Natural killer cell (primary cell): ENCODE measurements at regions not wholly inside any gene's neighbourhood (a gene's known extent, or its start where the extent isn't known, plus 50 kb on each side); places are given as distances from the start of the nearest gene placed in this dataset.

ENCODE experiments used
- ATAC-seq, 3 donors: fragments of 150-1000 bp in 2 of 3; fragments of 200-7000 bp in 1 of 3; cut with Tn5 transposase; 1 replicate in 1 of 3; 2 replicates in 2 of 3; pipeline ENCODE4 v1.10.0; 2021; ENCODE audit warnings: mild to moderate bottlenecking in 2 of 3, moderate library complexity in 2 of 3
- DNase-seq, 2 donors: peaks; one replicate each; pipeline versions ENCODE4 v3.0.0 to v3.0.0-alpha.2; 2013 to 2021; ENCODE audit warnings: mixed read lengths in 1 of 2
- H3K27ac ChIP-seq: one replicate; pipeline ENCODE4 v1.5.1; 2013; ENCODE audit warnings: mild to moderate bottlenecking, low read length
- H3K27me3 ChIP-seq: one replicate; pipeline ENCODE4 v1.6.1; 2013; ENCODE audit warnings: low read length; ENCODE audit not compliant: control insufficient read depth, insufficient read depth
- H3K36me3 ChIP-seq: one replicate; pipeline ENCODE4 v1.6.1; 2013; ENCODE audit warnings: low read length; ENCODE audit not compliant: control insufficient read depth, insufficient read depth
- H3K4me1 ChIP-seq: one replicate; pipeline ENCODE4 v1.6.1; 2013; ENCODE audit warnings: low read length; ENCODE audit not compliant: control insufficient read depth, insufficient read depth
- H3K4me3 ChIP-seq: one replicate; pipeline ENCODE4 v1.5.1; 2013; ENCODE audit warnings: low read length
- H3K9me3 ChIP-seq: one replicate; pipeline ENCODE4 v1.6.1; 2013; ENCODE audit warnings: low read length; ENCODE audit not compliant: control insufficient read depth, insufficient read depth
- H3K27ac Mint-ChIP-seq, 2 donors: one replicate each; pipeline ENCODE4 v1.8.0; 2022; ENCODE audit warnings: mild to moderate bottlenecking in 2 of 2, mixed read lengths in 2 of 2, moderate library complexity in 1 of 2
- H3K27me3 Mint-ChIP-seq, 2 donors: one replicate each; pipeline ENCODE4 v1.8.0; 2022; ENCODE audit warnings: low read depth in 2 of 2, mixed read lengths in 2 of 2
- H3K36me3 Mint-ChIP-seq: one replicate; pipeline ENCODE4 v1.8.0; 2022; ENCODE audit warnings: mixed read lengths
- H3K4me1 Mint-ChIP-seq, 2 donors: one replicate each; pipeline ENCODE4 v1.8.0; 2022; ENCODE audit warnings: mixed read lengths in 2 of 2
- H3K4me3 Mint-ChIP-seq: one replicate; pipeline ENCODE4 v1.8.0; 2022; ENCODE audit warnings: mild to moderate bottlenecking, moderate library complexity, mixed read lengths
- H3K9me3 Mint-ChIP-seq, 2 donors: one replicate each; pipeline ENCODE4 v1.8.0; 2022; ENCODE audit warnings: mixed read lengths in 2 of 2
- CTCF ChIP-seq: fragments of 200-600 bp; IDR thresholded peaks from one replicate; pipeline ENCODE4 v1.8.0; 2022; ENCODE audit warnings: antibody characterized with exemption
- WGBS: methylation state at CpG from one replicate; pipeline ENCODE4 v1.1.7; 2013; ENCODE audit warnings: missing lambda C conversion rate; ENCODE audit not compliant: insufficient coverage; 5-methylcytosine and 5-hydroxymethylcytosine counted together
- intact Hi-C: fragments of 100-400 bp; cut with micrococcal nuclease; formaldehyde crosslinking; loops from one replicate; pipeline ENCODE4 v1.14.2; 2022

- no peaks in the 10 kb centered on the region for H3K27me3 ChIP-seq
- intact Hi-C loops = no loop called here
- Mint-ChIP-seq H3K4me1 (no peaks in the 10 kb centered on the region), H3K27ac (no peak overlapping the region), H3K9me3 (peaks cover 6 to 9% of the 10 kb centered on the region in 2 donors), H3K36me3 (no peaks in the 10 kb centered on the region), H3K27me3 (no peaks in the 10 kb centered on the region), H3K4me3 (no peak overlapping the region)
- H3K4me3 ChIP-seq = no peak overlapping the region
- no peak overlapping the region for H3K27ac ChIP-seq
- peaks cover 3% of the 10 kb centered on the region for H3K9me3 ChIP-seq
- no peak for TF ChIP-seq CTCF
- DNase-seq = no peak
- no peaks in the 10 kb centered on the region for H3K36me3 ChIP-seq
- no peak for ATAC-seq
- no peaks in the 10 kb centered on the region for H3K4me1 ChIP-seq
These were observed 959.6 kb upstream of the SLC39A10 start for GRCh38 chr2:194697439-194697838.

GRCh38 chr2:194696690-194697089 lies 960.3 kb upstream of the SLC39A10 start:
- H3K36me3 ChIP-seq = no peaks in the 10 kb centered on the region
- H3K9me3 ChIP-seq = peaks cover 3% of the 10 kb centered on the region
- Mint-ChIP-seq H3K27ac (no peak overlapping the region), H3K4me3 (no peak overlapping the region), H3K36me3 (no peaks in the 10 kb centered on the region), H3K27me3 (no peaks in the 10 kb centered on the region), H3K4me1 (no peaks in the 10 kb centered on the region), H3K9me3 (peaks cover 6 to 9% of the 10 kb centered on the region in 2 donors)
- TF ChIP-seq CTCF = no peak
- ATAC-seq = no peak
- DNase-seq = no peak
- H3K27me3 ChIP-seq = no peaks in the 10 kb centered on the region
- H3K4me3 ChIP-seq = no peak overlapping the region
- H3K27ac ChIP-seq = no peak overlapping the region
- H3K4me1 ChIP-seq = no peaks in the 10 kb centered on the region
- intact Hi-C loops = no loop called here

- Histone ChIP-seq H3K36me3 (no peaks in the 10 kb centered on the region), H3K4me1 (no peaks in the 10 kb centered on the region), H3K9me3 (no peaks in the 10 kb centered on the region), H3K27ac (no peak overlapping the region), H3K4me3 (no peak overlapping the region), H3K27me3 (no peaks in the 10 kb centered on the region)
- H3K4me1 Mint-ChIP-seq = no peaks in the 10 kb centered on the region
- intact Hi-C loops = no loop called here
- no peaks in the 10 kb centered on the region for H3K27me3 Mint-ChIP-seq
- H3K9me3 Mint-ChIP-seq = peaks cover 5 to 9% of the 10 kb centered on the region in 2 donors
- no peaks in the 10 kb centered on the region for H3K36me3 Mint-ChIP-seq
- 100% methylated on average over 1 of the region's 3 CpGs for WGBS
- DNase-seq = no peak
- no peak overlapping the region for H3K4me3 Mint-ChIP-seq
- H3K27ac Mint-ChIP-seq = no peak overlapping the region
- no peak for ATAC-seq
- TF ChIP-seq CTCF = no peak
These were observed 970.5 kb upstream of the SLC39A10 start for GRCh38 chr2:194686569-194686968.

GRCh38 chr2:194674043-194674442 lies 983.0 kb upstream of the SLC39A10 start:
- no peak for TF ChIP-seq CTCF
- Mint-ChIP-seq H3K4me3 (no peak overlapping the region), H3K36me3 (no peaks in the 10 kb centered on the region), H3K9me3 (peaks cover 5 to 12% of the 10 kb centered on the region in 2 donors), H3K4me1 (no peaks in the 10 kb centered on the region), H3K27ac (no peak overlapping the region), H3K27me3 (no peaks in the 10 kb centered on the region)
- Histone ChIP-seq H3K27ac (no peak overlapping the region), H3K9me3 (no peaks in the 10 kb centered on the region), H3K36me3 (no peaks in the 10 kb centered on the region), H3K4me1 (no peaks in the 10 kb centered on the region), H3K4me3 (no peak overlapping the region), H3K27me3 (no peaks in the 10 kb centered on the region)
- ATAC-seq (no peak), DNase-seq (no peak)
- intact Hi-C loops = no loop called here
- WGBS = 73% methylated on average over 1 of the region's 1 CpG
